ENCODE measurements at regions not wholly inside any gene's neighbourhood (a gene's known extent, or its start where the extent isn't known, plus 50 kb on each side); places are given as distances from the start of the nearest gene placed in this dataset.

DNA sequence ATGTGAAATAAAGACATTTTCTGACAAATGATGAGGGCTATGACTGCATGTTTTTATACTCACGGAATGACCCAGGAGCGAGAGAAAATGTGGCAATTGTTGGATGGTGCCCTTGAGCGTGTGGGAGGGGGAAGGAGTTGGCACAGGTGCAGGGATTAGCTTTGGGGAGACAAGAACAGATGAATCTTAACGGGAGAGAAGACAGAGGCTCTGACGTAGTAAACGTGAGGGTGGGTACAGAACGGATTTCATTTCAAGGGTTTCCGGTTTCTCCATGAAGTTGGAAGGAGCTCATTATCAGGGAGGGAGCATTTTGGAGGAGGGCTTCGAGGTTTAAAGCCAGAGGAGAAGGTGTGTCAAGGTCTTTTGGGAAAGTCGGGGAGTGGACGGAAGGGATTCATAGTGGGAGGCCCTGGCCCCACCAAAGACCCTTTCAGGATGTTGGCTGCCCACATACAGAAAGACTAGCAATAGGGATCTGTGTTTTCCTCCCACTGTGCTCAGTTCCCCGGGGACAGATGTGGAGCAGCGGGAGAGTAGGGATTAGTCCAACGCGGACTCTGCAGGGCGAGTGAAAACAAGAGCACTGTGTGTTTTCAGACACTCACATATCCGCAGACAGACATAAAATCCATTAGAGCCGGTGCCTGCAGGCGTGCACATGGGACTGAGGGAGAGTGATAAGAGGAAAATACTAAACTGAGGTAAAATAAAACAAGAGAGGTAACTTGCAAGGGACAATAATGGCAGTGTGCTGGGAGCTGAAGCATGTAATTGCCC, 584.1 kb downstream of the AJAP1 start:
- DNase-seq (ENCODE audit: low read depth, low spot score), result no peak

GRCh38 chr1:5235355-5235899, 581.0 kb downstream of the AJAP1 start:
- DNase-seq (ENCODE audit: low read depth, low spot score), result no peak

GRCh38 chr1:5232537-5232936, 578.1 kb downstream of the AJAP1 start:
- DNase-seq (ENCODE audit: low read depth, low spot score), result no peak

- no peak for DNase-seq (ENCODE audit: low read depth, low spot score)
These were observed 577.3 kb downstream of the AJAP1 start for GRCh38 chr1:5231541-5232315.

- DNase-seq (ENCODE audit: low read depth, low spot score), result no peak
These were observed 572.7 kb downstream of the AJAP1 start for GRCh38 chr1:5227114-5227513.

DNA sequence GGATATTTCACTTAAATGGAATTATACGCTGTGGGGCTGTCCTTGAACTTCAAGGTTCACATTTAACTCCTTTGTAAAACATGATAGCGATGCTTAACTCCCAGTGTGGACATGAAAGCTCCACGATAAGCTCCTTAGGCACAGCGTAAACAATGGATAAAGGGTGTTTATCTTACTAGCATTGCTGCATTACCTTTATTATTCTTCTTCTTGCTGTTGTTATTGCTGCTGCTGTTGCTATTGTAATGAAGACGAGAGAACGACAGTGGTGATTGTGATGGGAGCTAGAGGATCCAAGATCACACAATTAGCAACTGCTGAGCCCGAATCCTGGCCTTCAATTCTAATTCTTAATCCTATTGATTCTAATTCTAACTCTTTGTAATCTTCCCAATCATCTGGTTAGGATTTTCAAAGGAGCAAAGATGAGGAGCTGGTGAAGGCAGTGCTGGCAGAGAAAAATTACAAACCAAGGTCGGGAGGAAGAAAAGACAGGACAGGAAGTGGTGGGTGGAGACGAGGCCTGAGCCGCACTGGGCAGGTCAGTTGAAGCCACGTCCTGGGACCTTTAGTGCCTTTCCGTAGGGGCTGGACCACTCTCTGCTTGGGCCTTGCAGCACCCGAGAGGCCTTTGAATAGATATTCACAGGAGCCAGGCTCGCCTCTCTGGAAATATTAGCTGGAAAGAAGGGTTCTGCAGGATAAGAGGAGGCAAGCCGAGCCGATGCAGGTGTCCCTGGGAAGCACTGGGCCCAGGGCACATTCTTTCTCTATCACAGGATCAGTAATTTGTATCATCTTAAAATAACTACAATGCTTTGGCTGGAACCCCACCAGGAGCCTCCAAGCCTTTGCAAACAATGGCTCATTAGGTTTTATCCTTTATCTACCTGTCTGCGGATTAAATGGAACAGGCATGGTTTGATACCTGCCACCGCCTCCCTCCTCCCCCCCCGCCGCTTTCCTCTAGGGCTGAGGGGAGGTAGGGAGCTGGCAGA, 571.6 kb downstream of the AJAP1 start:
- no peak for DNase-seq (ENCODE audit: low read depth, low spot score)

DNA sequence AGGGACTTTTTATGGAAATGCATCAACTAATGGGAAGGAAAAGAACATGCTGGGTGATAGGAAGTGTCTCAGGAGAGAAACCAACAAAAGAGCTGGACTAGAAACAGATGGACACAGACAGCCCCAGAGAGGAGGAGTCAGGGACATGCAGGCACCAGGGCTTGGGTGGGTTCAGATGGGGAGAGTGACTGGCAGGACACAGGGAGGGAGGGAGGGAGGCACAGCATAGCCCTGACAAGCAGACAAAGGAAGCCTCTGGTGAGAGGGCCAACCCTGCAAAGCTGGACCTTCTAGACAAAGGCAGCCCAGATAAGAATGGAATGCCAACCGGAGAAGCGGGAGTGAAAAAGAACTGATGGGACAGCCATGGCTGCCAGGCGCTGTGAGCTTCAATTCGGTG, 568.8 kb downstream of the AJAP1 start:
- no peak for DNase-seq (ENCODE audit: low read depth, low spot score)

GRCh38 chr1:5222626-5223025, 568.2 kb downstream of the AJAP1 start:
- no peak for DNase-seq (ENCODE audit: low read depth, low spot score)

DNA sequence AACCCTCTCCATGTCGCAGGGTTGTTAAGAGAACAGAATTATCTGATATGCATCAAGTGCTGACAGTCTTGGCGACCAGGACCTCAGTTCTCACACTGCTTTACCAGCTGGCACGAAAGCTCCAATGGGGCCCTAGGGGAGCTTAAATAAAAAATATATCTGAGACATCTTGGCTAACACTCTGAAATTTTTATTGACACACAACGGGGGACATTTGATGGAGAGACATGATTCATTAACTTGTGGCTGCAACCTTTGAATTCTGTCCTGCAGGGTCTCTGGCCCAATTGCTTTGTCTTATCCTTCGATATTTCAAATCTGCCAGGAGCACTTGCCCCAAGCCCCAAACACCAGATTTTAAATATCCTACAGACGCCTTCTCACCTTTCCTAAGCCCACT, 567.0 kb downstream of the AJAP1 start:
- no peak for DNase-seq (ENCODE audit: low read depth, low spot score)

GRCh38 chr1:5220821-5221220, 566.4 kb downstream of the AJAP1 start:
- no peak for DNase-seq (ENCODE audit: low read depth, low spot score)

- DNase-seq (ENCODE audit: low read depth, low spot score), result no peak
These were observed 566.0 kb downstream of the AJAP1 start for GRCh38 chr1:5220421-5220820.

DNA sequence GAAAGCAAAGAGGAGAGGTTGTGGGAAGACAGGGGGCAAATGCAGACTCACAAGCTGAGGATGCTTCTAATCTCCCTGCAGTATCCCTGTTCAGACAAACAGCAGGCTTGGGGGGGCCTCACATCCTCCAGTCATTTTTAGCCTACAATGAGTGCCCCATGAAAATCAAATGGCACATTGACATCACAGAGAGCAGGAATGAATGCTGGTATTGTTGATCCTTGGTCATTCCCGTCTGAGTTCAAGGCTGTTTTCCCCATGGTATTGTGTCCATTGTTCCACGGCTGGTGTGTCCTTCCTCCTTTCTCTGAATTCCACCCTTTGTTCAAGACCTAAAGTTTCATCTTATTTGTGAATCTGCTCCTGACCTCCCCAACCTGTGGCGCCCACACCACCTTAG, 545.6 kb downstream of the AJAP1 start:
- DNase-seq (ENCODE audit: low read depth, low spot score), result no peak

- no peak for DNase-seq (ENCODE audit: low read depth, low spot score)
These were observed 543.9 kb downstream of the AJAP1 start for GRCh38 chr1:5198328-5198727.

DNA sequence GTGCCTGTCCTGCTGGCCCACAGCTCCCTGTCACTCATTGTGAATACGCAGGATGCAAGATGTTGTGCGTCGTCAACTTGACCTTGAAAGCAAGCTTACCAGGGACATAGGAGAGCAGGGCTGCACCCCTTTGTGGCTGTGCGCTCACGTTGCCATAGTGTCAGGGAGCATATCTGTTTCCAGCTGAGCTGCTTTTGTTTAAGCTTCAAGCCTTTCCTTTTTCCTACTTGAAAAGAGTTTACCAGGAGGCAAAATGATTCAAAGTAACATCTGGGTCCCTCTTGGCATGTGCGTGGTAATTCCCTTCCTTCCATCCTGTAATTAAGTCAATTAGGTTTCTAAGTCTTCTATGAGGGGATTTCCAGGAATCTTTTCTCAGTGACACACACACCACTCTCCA, 537.1 kb downstream of the AJAP1 start:
- DNase-seq (ENCODE audit: low read depth, low spot score), result no peak

GRCh38 chr1:5189384-5189783, 535.0 kb downstream of the AJAP1 start:
- DNase-seq (ENCODE audit: low read depth, low spot score), result no peak

DNA sequence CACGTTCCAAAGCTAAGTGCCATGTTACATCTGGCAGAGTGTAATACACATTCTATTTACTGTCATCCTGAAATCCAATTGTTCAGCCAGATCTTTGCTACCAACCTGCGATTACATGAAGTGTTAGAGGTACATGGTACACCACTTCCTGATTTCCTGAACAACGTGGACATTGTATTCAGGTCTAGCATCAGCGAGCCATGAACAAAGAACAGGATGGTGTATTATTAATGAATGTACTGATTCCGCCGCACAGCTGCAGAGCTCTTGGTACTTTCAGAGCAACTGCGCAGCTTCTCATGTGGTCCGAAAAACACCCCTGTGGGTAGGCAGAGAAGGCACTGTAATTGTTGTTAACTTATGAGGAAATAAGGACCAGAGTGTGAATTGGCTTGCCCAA, 511.4 kb downstream of the AJAP1 start:
- no peak for DNase-seq (ENCODE audit: low read depth, low spot score)

DNA sequence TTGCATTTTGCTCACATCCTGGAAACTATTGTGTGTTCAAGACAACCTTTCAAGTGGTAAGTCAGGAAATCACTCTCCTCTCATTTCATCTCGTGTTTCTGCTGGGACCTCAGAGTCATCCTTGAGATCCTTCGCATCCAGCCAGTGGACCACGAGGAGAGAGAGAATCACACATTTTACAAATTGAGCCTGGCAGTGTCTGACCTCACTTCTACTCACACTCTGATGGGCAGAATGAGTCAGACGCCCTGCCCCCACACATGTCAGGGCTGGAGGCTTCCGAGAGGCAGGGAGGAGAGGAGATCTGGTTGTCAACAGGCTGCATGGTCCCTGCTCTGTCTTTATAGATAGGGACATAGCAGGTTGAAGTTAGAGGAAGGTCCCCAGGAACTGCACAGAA, 509.7 kb downstream of the AJAP1 start:
- DNase-seq (ENCODE audit: low read depth, low spot score), result no peak

GRCh38 chr1:5161372-5161771, 507.0 kb downstream of the AJAP1 start:
- DNase-seq (ENCODE audit: low read depth, low spot score), result no peak

DNA sequence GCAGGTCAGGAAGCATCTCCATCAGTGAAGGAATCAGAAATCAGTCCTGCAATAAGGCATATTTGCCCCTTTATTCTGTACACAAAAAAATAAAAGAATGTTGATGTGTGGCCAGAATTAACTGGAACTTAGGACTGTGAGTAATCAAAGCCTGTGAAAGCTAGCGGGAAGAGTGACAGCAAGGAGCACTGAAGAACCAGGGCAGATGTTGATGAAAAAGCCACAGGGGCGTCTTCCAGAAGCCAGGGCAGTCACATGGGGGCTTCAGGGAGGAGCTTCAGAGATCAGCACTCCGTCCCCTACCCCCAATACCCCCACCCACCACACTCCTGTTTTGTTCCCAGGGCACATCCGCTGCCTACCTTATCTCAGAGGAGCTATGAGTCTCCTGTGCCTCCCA, 502.8 kb downstream of the AJAP1 start:
- no peak for DNase-seq (ENCODE audit: low read depth, low spot score)

DNA sequence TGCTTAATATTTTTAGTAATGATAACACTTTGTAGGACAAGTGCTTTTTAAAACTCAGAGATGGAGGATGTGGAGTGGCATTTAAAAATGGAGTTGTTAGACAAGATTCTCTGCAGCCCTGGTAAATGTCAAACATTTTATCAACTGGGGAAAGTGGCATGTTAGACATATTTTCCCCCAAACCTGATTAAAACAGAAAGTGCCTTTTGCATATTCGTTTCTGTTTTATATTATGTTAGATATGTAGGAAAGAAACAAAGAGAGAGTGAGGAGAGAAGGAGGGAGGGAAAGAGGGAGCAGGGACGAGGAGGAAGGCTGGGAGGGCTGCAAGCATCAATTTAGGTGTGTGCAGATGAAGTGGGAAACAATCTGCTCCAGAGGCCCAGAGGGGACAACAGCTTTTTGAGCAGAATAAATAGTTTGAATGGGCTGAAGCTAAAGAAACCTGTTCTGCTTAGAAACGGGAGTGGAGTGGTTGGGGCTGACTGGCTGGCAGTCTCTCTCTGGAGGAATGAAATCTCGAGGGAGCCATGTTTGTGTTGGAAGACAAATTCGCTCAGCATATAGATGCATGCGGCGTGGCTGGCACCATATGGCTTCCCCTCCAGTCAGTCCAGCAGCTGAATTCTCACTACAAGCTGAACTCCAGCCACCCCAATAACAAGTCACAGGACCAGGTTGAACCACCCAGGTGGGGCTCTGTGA, 502.2 kb downstream of the AJAP1 start:
- no peak for DNase-seq (ENCODE audit: low read depth, low spot score)

GRCh38 chr1:5151511-5151910, 497.1 kb downstream of the AJAP1 start:
- no peak for DNase-seq (ENCODE audit: low read depth, low spot score)
